ENCODE measurements at regions not wholly inside any gene's neighbourhood (a gene's known extent, or its start where the extent isn't known, plus 50 kb on each side); places are given as distances from the start of the nearest gene placed in this dataset.

GRCh38 chr3:655824-656223 is 437.0 kb upstream of the CNTN6 start:
- DNase-seq (ENCODE audit: low read depth) = no peak
- H3K4me3 ChIP-seq (ENCODE audit: low read depth, low read length) = no peak overlapping the region
- no peak for TF ChIP-seq CTCF (IDR thresholded peaks at IDR 0.05; ENCODE audit: insufficient read depth, low read depth, low read length)

- TF ChIP-seq CTCF (IDR thresholded peaks at IDR 0.05; ENCODE audit: insufficient read depth, low read depth, low read length) = no peak
- DNase-seq (ENCODE audit: low read depth) = no peak
- no peak overlapping the region for H3K4me3 ChIP-seq (ENCODE audit: low read depth, low read length)
Measured at GRCh38 chr3:661356-661755, 431.5 kb upstream of the CNTN6 start.

- DNase-seq (ENCODE audit: low read depth) = no peak
- TF ChIP-seq CTCF (IDR thresholded peaks at IDR 0.05; ENCODE audit: insufficient read depth, low read depth, low read length) = no peak
- no peak overlapping the region for H3K4me3 ChIP-seq (ENCODE audit: low read depth, low read length)
Measured at GRCh38 chr3:674116-674515, 418.7 kb upstream of the CNTN6 start.

GRCh38 chr3:675846-676245 is 417.0 kb upstream of the CNTN6 start:
- TF ChIP-seq CTCF (IDR thresholded peaks at IDR 0.05; ENCODE audit: insufficient read depth, low read depth, low read length) = no peak
- DNase-seq (ENCODE audit: low read depth) = no peak
- no peak overlapping the region for H3K4me3 ChIP-seq (ENCODE audit: low read depth, low read length)

- no peak for DNase-seq (ENCODE audit: low read depth)
- TF ChIP-seq CTCF (IDR thresholded peaks at IDR 0.05; ENCODE audit: insufficient read depth, low read depth, low read length) = no peak
- no peak overlapping the region for H3K4me3 ChIP-seq (ENCODE audit: low read depth, low read length)
Measured at GRCh38 chr3:683770-684169, 409.1 kb upstream of the CNTN6 start.

GRCh38 chr3:690770-691169 is 402.1 kb upstream of the CNTN6 start:
- TF ChIP-seq CTCF (IDR thresholded peaks at IDR 0.05; ENCODE audit: insufficient read depth, low read depth, low read length) = no peak
- H3K4me3 ChIP-seq (ENCODE audit: low read depth, low read length) = no peak overlapping the region
- no peak for DNase-seq (ENCODE audit: low read depth)

GRCh38 chr3:700514-700913 is 392.3 kb upstream of the CNTN6 start:
- no peak for TF ChIP-seq CTCF (IDR thresholded peaks at IDR 0.05; ENCODE audit: insufficient read depth, low read depth, low read length)
- H3K4me3 ChIP-seq (ENCODE audit: low read depth, low read length) = no peak overlapping the region
- DNase-seq (ENCODE audit: low read depth) = no peak
